GM21737 (cell line): ENCODE measurements at regions not wholly inside any gene's neighbourhood (a gene's known extent, or its start where the extent isn't known, plus 50 kb on each side); places are given as distances from the start of the nearest gene placed in this dataset.

Source experiments
- ATAC-seq: cut with Tn5 transposase; IDR thresholded peaks from one replicate; pipeline ENCODE4 v1.9.1; 2021; ENCODE audit warnings: mild to moderate bottlenecking, moderate library complexity; ENCODE audit not compliant: unreplicated experiment

- ATAC-seq, result no peak
Measured at GRCh38 chr3:178482981-178483380, 53.3 kb upstream of the KCNMB2 start.

GRCh38 chr3:178483704-178484103, 52.5 kb upstream of the KCNMB2 start:
- ATAC-seq, result no peak

GRCh38 chr3:178485756-178486155, 50.5 kb upstream of the KCNMB2 start:
- ATAC-seq, result no peak
